ENCODE measurements at regions not wholly inside any gene's neighbourhood (a gene's known extent, or its start where the extent isn't known, plus 50 kb on each side); places are given as distances from the start of the nearest gene placed in this dataset.

DNA sequence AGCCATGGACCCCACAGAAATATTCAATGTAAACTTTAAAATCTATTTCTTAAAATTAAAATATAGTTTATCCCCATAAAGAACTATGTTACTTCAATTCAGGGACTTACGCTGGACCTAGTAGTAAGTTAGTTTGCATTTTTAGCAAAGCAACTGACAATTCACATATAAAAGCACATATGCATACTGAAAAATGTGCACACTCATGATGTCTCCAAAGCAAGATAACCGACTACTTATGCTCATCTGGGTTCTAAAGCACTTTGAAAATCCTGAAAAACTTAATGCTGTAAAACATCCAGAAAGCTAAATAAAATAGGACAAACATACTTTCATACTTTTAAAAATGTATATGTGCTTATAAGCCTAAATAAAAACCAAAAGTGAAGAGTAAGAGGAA lies 264.4 kb upstream of the GAS1 start:
- TF ChIP-seq CTCF (IDR thresholded peaks at IDR 0.05; ENCODE audit: control extremely low read depth in 1 of 3, insufficient read depth in 1 of 3, low read depth in 1 of 3, low read length in 3 of 3) (no peak), TAF7 (optimal IDR thresholded peaks at IDR 0.05; ENCODE audit: borderline replicate concordance, low read depth, low read length) (no peak), SIN3A (conservative IDR thresholded peaks at IDR 0.05 in 1 of 2, IDR thresholded peaks at IDR 0.05 in 1 of 2; ENCODE audit: low read depth in 1 of 2, low read length in 2 of 2) (no peak), CHD1 (IDR thresholded peaks at IDR 0.05; ENCODE audit: low read depth, low read length) (no peak), USF2 (IDR thresholded peaks at IDR 0.05; ENCODE audit: low read length) (no peak), POLR2A (IDR thresholded peaks at IDR 0.05; ENCODE audit: control extremely low read depth in 1 of 2, low read depth in 2 of 2, low read length in 2 of 2) (no peak), RXRA (IDR thresholded peaks at IDR 0.05; ENCODE audit: insufficient read depth, low read depth, low read length) (no peak), CBX8 (IDR thresholded peaks at IDR 0.05; ENCODE audit: borderline replicate concordance, low read depth, low read length) (no peak), BCL11A (IDR thresholded peaks at IDR 0.05; ENCODE audit: low read depth in 2 of 2, low read length in 2 of 2) (no peak)
- TF ChIP-seq, protein P1, sequence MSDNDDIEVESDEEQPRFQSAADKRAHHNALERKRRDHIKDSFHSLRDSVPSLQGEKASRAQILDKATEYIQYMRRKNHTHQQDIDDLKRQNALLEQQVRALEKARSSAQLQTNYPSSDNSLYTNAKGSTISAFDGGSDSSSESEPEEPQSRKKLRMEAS (IDR thresholded peaks at IDR 0.05), result no peak
